ENCODE measurements at regions not wholly inside any gene's neighbourhood (a gene's known extent, or its start where the extent isn't known, plus 50 kb on each side); places are given as distances from the start of the nearest gene placed in this dataset.

DNA sequence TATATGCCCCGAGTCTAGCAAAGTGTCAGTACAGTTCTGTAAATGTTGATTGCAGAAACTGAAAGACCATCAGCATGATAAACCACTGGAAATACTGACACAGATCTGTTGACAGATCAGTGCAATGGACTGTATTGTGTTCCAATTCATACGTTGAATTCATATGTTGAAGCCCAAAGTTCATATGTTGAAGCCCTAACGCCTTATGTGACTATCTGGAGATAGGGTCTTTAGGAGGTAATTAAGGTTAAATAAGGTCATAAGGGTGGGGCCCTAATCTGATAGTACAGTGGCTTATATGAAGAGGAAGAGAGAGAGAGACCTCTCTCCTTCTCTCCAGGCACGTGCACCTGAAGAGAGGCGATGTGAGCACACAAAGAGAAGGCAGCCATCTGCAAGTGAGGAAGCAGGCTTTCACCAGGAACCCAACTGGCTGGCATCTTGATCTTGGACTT is 144.7 kb downstream of the MRPL39 start:
- H2BK15ac ChIP-seq (ENCODE audit: low read depth, poor library complexity, severe bottlenecking): no peak overlapping the region
- H3K9me3 ChIP-seq (ENCODE audit: control insufficient read depth, low read length): no peaks in the 10 kb centered on the region
- WGBS: 64% methylated on average over 3 of the region's 5 CpGs
- no peaks in the 10 kb centered on the region for H3K79me1 ChIP-seq (replicated peaks; ENCODE audit: low read length, poor library complexity, severe bottlenecking)
- no peak overlapping the region for H4K91ac ChIP-seq (ENCODE audit: low read length)
- H3K9ac ChIP-seq (ENCODE audit: low read length): no peak overlapping the region
- no peak overlapping the region for H3K14ac ChIP-seq (ENCODE audit: low read length in 2 of 2)
- H3K4ac ChIP-seq (ENCODE audit: low read depth in 1 of 2, low read length in 2 of 2): no peak overlapping the region
- no peak overlapping the region for H3K23ac ChIP-seq (ENCODE audit: low read length in 2 of 2)
- no peak overlapping the region for H2BK12ac ChIP-seq (ENCODE audit: low read length in 2 of 2)
- H3K4me2 ChIP-seq (ENCODE audit: low read length, poor library complexity, severe bottlenecking): no peak overlapping the region
- H3K27ac ChIP-seq (ENCODE audit: low read length, poor library complexity, severe bottlenecking): no peak overlapping the region
- H4K8ac ChIP-seq (ENCODE audit: low read length): no peak overlapping the region
- H2BK5ac ChIP-seq (ENCODE audit: low read depth, low read length, poor library complexity, severe bottlenecking): no peak overlapping the region
- no peak for DNase-seq
- H3K36me3 ChIP-seq (ENCODE audit: control insufficient read depth in 1 of 2, insufficient read depth in 2 of 2, low read depth in 1 of 2, low read length in 2 of 2): no peaks in the 10 kb centered on the region
- no peak overlapping the region for H2AK5ac ChIP-seq (ENCODE audit: low read length, severe bottlenecking)
- no peaks in the 10 kb centered on the region for H3K27me3 ChIP-seq (ENCODE audit: control insufficient read depth in 1 of 2, insufficient read depth in 1 of 2, low read length in 2 of 2)
- no peak overlapping the region for H3K18ac ChIP-seq (ENCODE audit: low read depth in 1 of 2, low read length in 2 of 2)
- H2BK120ac ChIP-seq (ENCODE audit: low read depth, low read length): no peak overlapping the region
- H3K4me3 ChIP-seq (ENCODE audit: insufficient read depth in 1 of 2, low read depth in 1 of 2, low read length in 2 of 2): no peak overlapping the region
- no peaks in the 10 kb centered on the region for H3K4me1 ChIP-seq (ENCODE audit: control insufficient read depth, insufficient read depth, low read depth, low read length)
- no peak overlapping the region for H2AFZ ChIP-seq (ENCODE audit: low read depth, low read length)

DNA sequence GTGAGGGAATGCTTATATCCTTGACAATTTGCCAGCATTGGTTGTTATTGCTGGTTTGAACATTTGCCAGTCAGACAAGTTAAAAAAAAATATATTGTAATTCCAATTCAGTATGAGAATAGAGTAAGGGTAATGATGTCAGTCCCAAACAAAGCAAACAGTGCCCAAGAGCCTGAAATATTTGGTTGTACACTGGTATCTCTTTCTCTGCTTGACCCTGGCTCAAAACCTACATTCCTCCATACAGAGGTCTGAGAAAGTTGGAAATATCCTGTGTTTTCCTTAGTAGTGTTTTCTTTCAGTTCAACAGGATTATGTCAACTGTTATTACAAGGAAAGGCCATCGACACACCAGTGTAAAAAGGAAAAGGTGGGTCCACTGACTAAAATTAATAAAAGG is 145.6 kb downstream of the MRPL39 start:
- H2AK5ac ChIP-seq (ENCODE audit: low read length, severe bottlenecking): no peak overlapping the region
- no peak overlapping the region for H3K4ac ChIP-seq (ENCODE audit: low read depth in 1 of 2, low read length in 2 of 2)
- H3K4me1 ChIP-seq (ENCODE audit: control insufficient read depth, insufficient read depth, low read depth, low read length): no peaks in the 10 kb centered on the region
- no peak for DNase-seq
- no peak overlapping the region for H3K14ac ChIP-seq (ENCODE audit: low read length in 2 of 2)
- no peaks in the 10 kb centered on the region for H3K27me3 ChIP-seq (ENCODE audit: control insufficient read depth in 1 of 2, insufficient read depth in 1 of 2, low read length in 2 of 2)
- no peak overlapping the region for H4K8ac ChIP-seq (ENCODE audit: low read length)
- no peak overlapping the region for H3K9ac ChIP-seq (ENCODE audit: low read length)
- no peaks in the 10 kb centered on the region for H3K36me3 ChIP-seq (ENCODE audit: control insufficient read depth in 1 of 2, insufficient read depth in 2 of 2, low read depth in 1 of 2, low read length in 2 of 2)
- H2BK5ac ChIP-seq (ENCODE audit: low read depth, low read length, poor library complexity, severe bottlenecking): no peak overlapping the region
- no peak overlapping the region for H2AFZ ChIP-seq (ENCODE audit: low read depth, low read length)
- H3K27ac ChIP-seq (ENCODE audit: low read length, poor library complexity, severe bottlenecking): no peak overlapping the region
- no peak overlapping the region for H3K4me2 ChIP-seq (ENCODE audit: low read length, poor library complexity, severe bottlenecking)
- H2BK120ac ChIP-seq (ENCODE audit: low read depth, low read length): no peak overlapping the region
- H3K23ac ChIP-seq (ENCODE audit: low read length in 2 of 2): no peak overlapping the region
- H3K18ac ChIP-seq (ENCODE audit: low read depth in 1 of 2, low read length in 2 of 2): no peak overlapping the region
- no peaks in the 10 kb centered on the region for H3K79me1 ChIP-seq (replicated peaks; ENCODE audit: low read length, poor library complexity, severe bottlenecking)
- no peak overlapping the region for H3K4me3 ChIP-seq (ENCODE audit: insufficient read depth in 1 of 2, low read depth in 1 of 2, low read length in 2 of 2)
- 83% methylated on average over 1 of the region's 1 CpG for WGBS
- no peaks in the 10 kb centered on the region for H3K9me3 ChIP-seq (ENCODE audit: control insufficient read depth, low read length)
- no peak overlapping the region for H2BK12ac ChIP-seq (ENCODE audit: low read length in 2 of 2)
- H4K91ac ChIP-seq (ENCODE audit: low read length): no peak overlapping the region
- H2BK15ac ChIP-seq (ENCODE audit: low read depth, poor library complexity, severe bottlenecking): no peak overlapping the region

DNA sequence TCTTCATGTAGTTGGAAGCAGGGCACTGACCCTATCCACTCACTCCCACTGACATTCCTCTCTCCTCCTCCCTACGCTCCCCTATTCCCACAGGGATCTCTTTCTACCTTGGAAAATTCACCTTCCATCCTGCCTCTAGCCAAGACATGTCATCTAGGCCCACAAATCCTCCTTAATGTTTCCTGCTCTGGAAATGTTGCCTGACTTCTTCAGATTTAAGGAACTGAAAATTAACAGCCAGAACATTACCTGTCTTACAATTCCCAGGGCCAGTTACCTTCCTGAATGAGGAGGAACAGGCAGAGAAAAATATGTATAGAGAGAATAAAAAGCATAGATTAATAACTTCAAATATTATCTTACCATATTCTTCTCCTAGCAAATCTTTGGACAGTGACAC is 147.3 kb downstream of the MRPL39 start:
- no peak overlapping the region for H2BK12ac ChIP-seq (ENCODE audit: low read length in 2 of 2)
- H3K4me2 ChIP-seq (ENCODE audit: low read length, poor library complexity, severe bottlenecking): no peak overlapping the region
- no peak overlapping the region for H2AK5ac ChIP-seq (ENCODE audit: low read length, severe bottlenecking)
- H3K14ac ChIP-seq (ENCODE audit: low read length in 2 of 2): no peak overlapping the region
- no peak overlapping the region for H2BK120ac ChIP-seq (ENCODE audit: low read depth, low read length)
- H3K18ac ChIP-seq (ENCODE audit: low read depth in 1 of 2, low read length in 2 of 2): no peak overlapping the region
- no peaks in the 10 kb centered on the region for H3K4me1 ChIP-seq (ENCODE audit: control insufficient read depth, insufficient read depth, low read depth, low read length)
- H3K27me3 ChIP-seq (ENCODE audit: control insufficient read depth in 1 of 2, insufficient read depth in 1 of 2, low read length in 2 of 2): no peaks in the 10 kb centered on the region
- DNase-seq: no peak
- no peaks in the 10 kb centered on the region for H3K79me1 ChIP-seq (replicated peaks; ENCODE audit: low read length, poor library complexity, severe bottlenecking)
- H3K9ac ChIP-seq (ENCODE audit: low read length): no peak overlapping the region
- H4K91ac ChIP-seq (ENCODE audit: low read length): no peak overlapping the region
- no peak overlapping the region for H3K27ac ChIP-seq (ENCODE audit: low read length, poor library complexity, severe bottlenecking)
- no peaks in the 10 kb centered on the region for H3K36me3 ChIP-seq (ENCODE audit: control insufficient read depth in 1 of 2, insufficient read depth in 2 of 2, low read depth in 1 of 2, low read length in 2 of 2)
- no peak overlapping the region for H3K4ac ChIP-seq (ENCODE audit: low read depth in 1 of 2, low read length in 2 of 2)
- 43% methylated on average over 1 of the region's 1 CpG for WGBS
- H2BK15ac ChIP-seq (ENCODE audit: low read depth, poor library complexity, severe bottlenecking): no peak overlapping the region
- H3K9me3 ChIP-seq (ENCODE audit: control insufficient read depth, low read length): no peaks in the 10 kb centered on the region
- no peak overlapping the region for H4K8ac ChIP-seq (ENCODE audit: low read length)
- H3K23ac ChIP-seq (ENCODE audit: low read length in 2 of 2): no peak overlapping the region
- H2AFZ ChIP-seq (ENCODE audit: low read depth, low read length): no peak overlapping the region
- no peak overlapping the region for H2BK5ac ChIP-seq (ENCODE audit: low read depth, low read length, poor library complexity, severe bottlenecking)
- no peak overlapping the region for H3K4me3 ChIP-seq (ENCODE audit: insufficient read depth in 1 of 2, low read depth in 1 of 2, low read length in 2 of 2)

DNA sequence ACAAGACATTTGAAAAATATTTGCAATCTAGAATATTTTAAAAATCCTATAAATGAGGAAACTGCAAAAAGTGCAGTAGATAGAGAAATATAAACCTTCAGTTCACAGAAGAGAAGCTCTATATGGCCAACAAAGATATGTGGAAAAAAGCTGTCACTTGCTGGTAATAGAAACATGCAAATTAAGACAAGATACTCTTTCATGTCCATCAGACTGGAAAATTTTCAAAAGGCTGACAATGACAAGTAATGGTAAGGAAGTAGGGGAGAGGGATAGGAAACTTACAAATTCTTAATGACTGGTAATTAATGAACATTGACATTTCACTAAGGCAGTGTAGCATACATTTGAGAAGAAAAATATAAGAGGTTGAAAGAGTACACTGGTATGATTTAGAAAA is 147.9 kb downstream of the MRPL39 start:
- no peak overlapping the region for H2BK12ac ChIP-seq (ENCODE audit: low read length in 2 of 2)
- H3K4me2 ChIP-seq (ENCODE audit: low read length, poor library complexity, severe bottlenecking): no peak overlapping the region
- H2BK15ac ChIP-seq (ENCODE audit: low read depth, poor library complexity, severe bottlenecking): no peak overlapping the region
- no peak for DNase-seq
- no peak overlapping the region for H2AK5ac ChIP-seq (ENCODE audit: low read length, severe bottlenecking)
- no peaks in the 10 kb centered on the region for H3K9me3 ChIP-seq (ENCODE audit: control insufficient read depth, low read length)
- H3K4me3 ChIP-seq (ENCODE audit: insufficient read depth in 1 of 2, low read depth in 1 of 2, low read length in 2 of 2): no peak overlapping the region
- H4K8ac ChIP-seq (ENCODE audit: low read length): no peak overlapping the region
- no peak overlapping the region for H3K14ac ChIP-seq (ENCODE audit: low read length in 2 of 2)
- no peak overlapping the region for H4K91ac ChIP-seq (ENCODE audit: low read length)
- no peak overlapping the region for H3K23ac ChIP-seq (ENCODE audit: low read length in 2 of 2)
- no peak overlapping the region for H2BK120ac ChIP-seq (ENCODE audit: low read depth, low read length)
- H3K4ac ChIP-seq (ENCODE audit: low read depth in 1 of 2, low read length in 2 of 2): no peak overlapping the region
- no peak overlapping the region for H2BK5ac ChIP-seq (ENCODE audit: low read depth, low read length, poor library complexity, severe bottlenecking)
- H3K27ac ChIP-seq (ENCODE audit: low read length, poor library complexity, severe bottlenecking): no peak overlapping the region
- H3K36me3 ChIP-seq (ENCODE audit: control insufficient read depth in 1 of 2, insufficient read depth in 2 of 2, low read depth in 1 of 2, low read length in 2 of 2): no peaks in the 10 kb centered on the region
- H3K4me1 ChIP-seq (ENCODE audit: control insufficient read depth, insufficient read depth, low read depth, low read length): no peaks in the 10 kb centered on the region
- no peaks in the 10 kb centered on the region for H3K79me1 ChIP-seq (replicated peaks; ENCODE audit: low read length, poor library complexity, severe bottlenecking)
- H2AFZ ChIP-seq (ENCODE audit: low read depth, low read length): no peak overlapping the region
- H3K27me3 ChIP-seq (ENCODE audit: control insufficient read depth in 1 of 2, insufficient read depth in 1 of 2, low read length in 2 of 2): no peaks in the 10 kb centered on the region
- no peak overlapping the region for H3K9ac ChIP-seq (ENCODE audit: low read length)
- H3K18ac ChIP-seq (ENCODE audit: low read depth in 1 of 2, low read length in 2 of 2): no peak overlapping the region

Data from mesenchymal stem cell (in vitro differentiated cells and primary cell).